Adrenal gland (tissue), 9 donors: ENCODE measurements at regions not wholly inside any gene's neighbourhood (a gene's known extent, or its start where the extent isn't known, plus 50 kb on each side); places are given as distances from the start of the nearest gene placed in this dataset.

ENCODE experiments used
- DNase-seq, 7 donors: peaks; one replicate each; pipeline ENCODE4 v3.0.0-alpha.2; 2019 to 2020
- H3K27ac ChIP-seq, 5 donors: fragments of 200-600 bp; sonication (generic) in 4 of 5; 1 replicate in 3 of 5; 2 replicates in 2 of 5; pipeline versions ENCODE4 v1.5.1 to v1.8.0; 2016 to 2020; ENCODE audit warnings: mild to moderate bottlenecking in 1 of 5
- H3K27me3 ChIP-seq: fragments of 200-600 bp; 2 replicates; pipeline ENCODE4 v1.8.0; 2021
- H3K36me3 ChIP-seq, 2 donors: fragments of 200-600 bp; replicated peaks in 1 of 2; 1 replicate in 1 of 2; 2 replicates in 1 of 2; pipeline versions ENCODE4 v1.5.1 to v1.8.0; 2018 to 2022
- H3K4me1 ChIP-seq, 2 donors: fragments of 200-600 bp; replicated peaks in 1 of 2; 1 replicate in 1 of 2; 2 replicates in 1 of 2; pipeline versions ENCODE4 v1.5.1 to v1.8.0; 2018 to 2021
- H3K4me3 ChIP-seq, 4 donors: fragments of 200-600 bp; sonication (generic) in 3 of 4; one replicate each; pipeline ENCODE4 v1.5.1; 2016 to 2018
- H3K9me3 ChIP-seq, 3 donors: fragments of 200-600 bp; sonication (generic) in 1 of 3; replicated peaks in 1 of 3; 1 replicate in 2 of 3; 2 replicates in 1 of 3; pipeline versions ENCODE4 v1.5.1 to v1.8.0; 2016 to 2021
- CTCF ChIP-seq, 6 experiments: fragments of 450-650 bp in 4 of 6; fragments of 200-600 bp in 2 of 6; sonication (generic) in 1 of 6; IDR thresholded peaks; 1 replicate in 5 of 6; 2 replicates in 1 of 6; pipeline versions ENCODE4 v1.5.1 to v1.8.0; 2016 to 2021; ENCODE audit warnings: antibody characterized with exemption in 6 of 6, mild to moderate bottlenecking in 2 of 6, moderate library complexity in 1 of 6
- POLR2A ChIP-seq, 2 donors: fragments of 450-650 bp; IDR thresholded peaks; one replicate each; pipeline ENCODE4 v1.6.1; 2017; ENCODE audit warnings: antibody characterized with exemption in 2 of 2, mild to moderate bottlenecking in 2 of 2, moderate library complexity in 1 of 2
- WGBS, 4 donors: extraction: QIAGEN DNeasy Blood & Tissue Kit in 2 of 4; methylation state at CpG; one replicate each; pipeline versions ENCODE4 v1.1.5 to v1.1.7; 2013 to 2017; 5-methylcytosine and 5-hydroxymethylcytosine counted together
- intact Hi-C, 2 donors: fragments of 100-400 bp; cut with DNase I; formaldehyde crosslinking; loops; one replicate each; pipeline versions ENCODE4 v1.14.1 to v1.15.0; 2022 to 2023
- donor health status: healthy with polysubstance abuse.
- donor health status: Bipolar disorder and iron deficiency.
- donor health status: DM: yes; HTN: yes; CAD: no.
- donor health status: DM: no; HTN: no; CAD: no.
- donor health status: DM: no; HTN: no; CAD: no.

- H3K36me3 ChIP-seq = no peaks in the 10 kb centered on the region
- H3K27me3 ChIP-seq = no peaks in the 10 kb centered on the region
- peaks cover 0 to 4% of the 10 kb centered on the region in 2 donors for H3K4me1 ChIP-seq
- no peaks in the 10 kb centered on the region for H3K9me3 ChIP-seq
- DNase-seq = peak; percentile 63 to 90 (median 83)
- H3K4me3 ChIP-seq = no peak overlapping the region
- H3K27ac ChIP-seq = no peak overlapping the region
- 38 to 41% (median 39%) methylated on average over 3 of the region's 3 CpGs for WGBS, 4 donors
- no peak for TF ChIP-seq CTCF (IDR thresholded peaks at IDR 0.05)
- TF ChIP-seq POLR2A (IDR thresholded peaks at IDR 0.05) = no peak
- intact Hi-C loops = no loop called here
Observed at GRCh38 chr4:99763635-99764101, 53.0 kb upstream of the DAPP1 start.

DNA sequence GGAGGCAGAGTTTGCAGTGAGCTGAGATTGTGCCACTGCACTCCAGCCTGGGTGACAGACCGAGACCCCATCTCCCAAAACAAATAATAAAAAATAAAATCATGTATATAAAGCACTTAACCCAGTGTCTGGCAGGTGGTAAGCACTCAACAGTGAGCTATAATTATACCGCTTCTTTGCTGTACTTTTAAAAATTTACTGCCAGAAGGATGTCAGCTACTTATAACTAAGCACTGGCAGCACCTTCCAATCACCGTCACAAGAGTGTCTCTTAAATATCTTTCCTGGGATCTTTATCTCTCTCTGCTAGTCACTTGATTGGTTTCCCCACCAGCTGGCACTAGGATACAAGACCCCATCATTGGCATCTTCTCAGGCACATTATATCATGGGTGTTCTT, 53.9 kb upstream of the DAPP1 start:
- Histone ChIP-seq H3K4me1 (peaks cover 0 to 4% of the 10 kb centered on the region in 2 donors), H3K4me3 (no peak overlapping the region), H3K9me3 (no peaks in the 10 kb centered on the region), H3K27me3 (no peaks in the 10 kb centered on the region), H3K27ac (no peak overlapping the region), H3K36me3 (no peaks in the 10 kb centered on the region)
- no peak for TF ChIP-seq CTCF (IDR thresholded peaks at IDR 0.05)
- TF ChIP-seq POLR2A (IDR thresholded peaks at IDR 0.05) = no peak
- 85 to 89% (median 86%) methylated on average over 3 of the region's 3 CpGs for WGBS, 4 donors
- intact Hi-C loops = no loop called here
- DNase-seq = no peak

- H3K4me1 ChIP-seq = peaks cover 0 to 4% of the 10 kb centered on the region in 2 donors
- H3K27me3 ChIP-seq = no peaks in the 10 kb centered on the region
- WGBS, 4 donors = 49 to 63% (median 57%) methylated on average over 1 of the region's 1 CpG
- no peaks in the 10 kb centered on the region for H3K36me3 ChIP-seq
- no peaks in the 10 kb centered on the region for H3K9me3 ChIP-seq
- TF ChIP-seq CTCF (IDR thresholded peaks at IDR 0.05) (no peak), POLR2A (IDR thresholded peaks at IDR 0.05) (no peak)
- no peak overlapping the region for H3K27ac ChIP-seq
- no peak for DNase-seq
- intact Hi-C loops = no loop called here
- H3K4me3 ChIP-seq = no peak overlapping the region
Observed at GRCh38 chr4:99759988-99760387, 56.6 kb upstream of the DAPP1 start.

- TF ChIP-seq CTCF (IDR thresholded peaks at IDR 0.05) (no peak), POLR2A (IDR thresholded peaks at IDR 0.05) (no peak)
Observed at GRCh38 chr4:99759346-99759984, 57.2 kb upstream of the DAPP1 start.

More at GRCh38 chr4:99759346-99759984, 57.2 kb upstream of the DAPP1 start:
- 50 to 61% (median 55%) methylated on average over 5 of the region's 5 CpGs for WGBS, 4 donors
- Histone ChIP-seq H3K27ac (no peak overlapping the region), H3K36me3 (no peaks in the 10 kb centered on the region), H3K4me1 (peaks cover 0 to 4% of the 10 kb centered on the region in 2 donors), H3K4me3 (no peak overlapping the region), H3K27me3 (no peaks in the 10 kb centered on the region), H3K9me3 (no peaks in the 10 kb centered on the region)
- no peak for DNase-seq
- intact Hi-C loops = no loop called here
